Muscle of arm (tissue), 1 donor: ENCODE measurements at regions not wholly inside any gene's neighbourhood (a gene's known extent, or its start where the extent isn't known, plus 50 kb on each side); places are given as distances from the start of the nearest gene placed in this dataset.

ENCODE experiments used
- DNase-seq: peaks from one replicate; pipeline ENCODE4 v3.0.0-alpha.2; 2013

DNA sequence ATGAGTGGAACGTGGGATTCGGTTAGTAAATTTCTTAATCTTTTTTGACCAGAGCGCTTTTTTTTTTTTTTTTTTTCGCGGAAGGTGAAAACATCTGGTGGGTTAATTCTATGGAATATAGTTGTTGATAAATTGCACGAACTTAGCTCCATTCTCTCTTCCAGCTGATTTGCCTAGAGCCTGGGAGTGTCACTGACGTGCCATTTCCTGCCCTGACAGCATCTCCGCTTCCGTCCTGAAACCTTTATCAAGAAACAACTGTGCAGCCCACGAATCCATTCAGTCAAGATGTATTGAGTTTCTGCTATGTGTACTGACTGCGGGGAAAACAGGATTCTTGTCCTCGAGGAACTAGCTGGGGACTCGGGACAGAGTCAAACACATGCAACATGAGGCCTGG lies 59.5 kb upstream of the TGM3 start:
- DNase-seq: no peak

DNA sequence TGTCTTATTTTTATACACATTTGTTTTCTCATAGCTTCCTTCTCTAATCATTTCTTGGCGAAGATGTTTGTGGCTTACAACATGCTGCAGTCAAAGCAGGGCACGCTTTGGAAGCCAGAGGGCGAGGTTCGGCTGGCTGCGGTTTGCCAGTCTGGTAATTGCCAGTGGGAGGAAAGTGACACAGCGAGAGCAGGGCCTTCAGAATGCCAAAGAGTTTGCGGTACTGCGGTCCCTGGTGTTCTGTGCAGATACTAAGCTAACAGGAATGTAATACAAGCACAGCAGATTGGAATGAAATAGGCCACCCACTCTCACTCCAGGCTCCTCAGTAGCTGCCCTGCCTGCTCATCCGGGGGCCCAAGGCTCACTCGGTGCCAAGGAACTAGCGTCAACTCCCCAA lies 58.7 kb upstream of the TGM3 start:
- no peak for DNase-seq

DNA sequence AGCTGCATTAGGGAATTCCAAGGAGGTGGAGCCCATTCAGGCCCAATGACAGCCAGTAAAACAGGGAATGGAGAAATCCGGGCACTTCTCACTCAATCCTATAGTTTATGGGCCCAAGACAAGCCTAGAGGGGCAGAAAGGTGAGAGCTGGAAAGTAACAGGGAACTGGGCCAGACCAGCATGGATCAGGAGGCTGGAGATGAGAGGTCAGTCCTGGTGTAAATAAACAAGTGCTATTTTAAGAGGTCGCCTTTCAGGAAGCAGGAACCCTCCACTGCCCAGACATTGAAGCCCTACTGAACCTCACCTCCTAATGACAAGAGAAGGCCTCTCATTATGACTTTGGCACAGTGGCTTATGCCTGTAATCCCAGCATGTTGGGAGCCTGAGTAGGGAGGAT lies 57.2 kb upstream of the TGM3 start:
- DNase-seq: no peak

DNA sequence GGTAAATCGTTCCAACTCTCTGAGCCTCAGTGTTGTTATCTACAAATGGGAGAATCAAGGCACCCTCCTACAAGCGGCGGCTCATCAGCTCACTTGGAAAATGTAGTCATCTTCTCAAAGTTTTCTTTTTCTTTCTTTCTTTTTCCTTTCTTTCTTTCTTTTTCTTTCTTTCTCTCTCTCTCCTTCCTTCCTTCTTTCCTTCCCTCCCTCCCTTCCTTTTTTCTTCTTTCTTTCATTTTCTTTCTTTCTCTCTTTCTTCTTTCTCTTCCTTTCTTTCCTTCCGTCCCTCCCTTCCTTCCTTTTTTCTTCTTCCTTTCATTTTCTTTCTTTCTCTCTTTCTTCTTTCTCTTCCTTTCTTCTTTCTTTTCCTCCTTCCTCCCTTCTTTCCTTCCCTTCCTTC lies 55.0 kb upstream of the TGM3 start:
- DNase-seq: no peak

DNA sequence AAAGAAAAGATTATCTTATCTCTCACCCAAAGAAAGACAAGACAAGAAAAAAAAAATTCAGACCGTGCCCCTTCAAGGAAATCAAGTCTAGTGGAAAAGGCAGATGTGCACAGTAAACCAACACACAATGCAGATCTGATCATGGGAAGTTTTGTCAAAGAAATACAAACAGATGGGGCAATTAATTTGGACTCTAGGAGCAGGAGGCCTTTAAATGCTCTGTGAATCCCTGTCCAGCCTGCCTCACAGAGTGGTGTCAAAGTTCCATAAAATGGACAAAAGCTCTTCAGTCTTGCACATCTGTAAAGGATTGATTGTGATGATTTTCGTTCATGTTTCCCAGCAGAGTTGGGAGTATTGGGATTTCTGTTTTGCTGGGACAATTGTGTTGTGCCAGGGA lies 53.1 kb upstream of the TGM3 start:
- no peak for DNase-seq

DNA sequence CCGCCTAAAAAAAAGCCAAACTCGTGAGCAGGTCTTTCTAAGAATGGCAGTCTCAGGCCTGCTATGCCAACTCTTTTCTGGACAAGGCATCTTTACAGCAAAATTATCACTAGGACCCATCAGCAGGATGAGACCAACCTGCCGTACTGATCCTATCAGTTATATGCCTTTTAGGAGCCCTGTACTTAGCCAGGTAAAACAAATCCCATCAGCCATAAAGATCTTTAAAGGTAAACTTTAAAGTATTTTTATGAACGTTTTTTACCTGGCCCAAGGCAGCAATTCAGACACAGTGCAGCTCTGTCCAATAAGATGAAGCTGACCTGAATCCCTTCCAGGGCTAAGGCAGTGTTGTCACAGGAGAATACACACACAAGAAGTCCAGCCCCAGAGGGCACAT lies 51.3 kb upstream of the TGM3 start:
- no peak for DNase-seq

DNA sequence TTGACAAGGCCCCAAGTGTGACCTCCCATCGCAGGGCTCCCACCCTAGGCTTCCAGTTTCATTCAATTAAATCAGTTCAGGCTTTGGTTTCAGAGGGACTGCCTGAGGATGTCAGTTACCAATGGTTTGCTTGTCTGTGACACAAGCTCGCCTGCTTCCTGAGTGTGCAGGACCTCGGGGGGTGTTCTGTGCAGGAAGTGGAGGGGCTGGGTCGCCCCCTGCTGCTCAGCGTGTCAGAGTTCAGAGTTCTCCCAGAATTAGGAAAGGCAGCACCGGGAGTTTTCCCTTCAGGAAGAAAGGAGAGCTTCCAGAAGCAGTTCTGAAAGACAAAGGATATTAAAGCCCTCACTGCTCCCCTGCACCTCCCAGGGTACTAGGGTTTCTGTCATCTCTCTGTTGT lies 50.8 kb upstream of the TGM3 start:
- no peak for DNase-seq

DNA sequence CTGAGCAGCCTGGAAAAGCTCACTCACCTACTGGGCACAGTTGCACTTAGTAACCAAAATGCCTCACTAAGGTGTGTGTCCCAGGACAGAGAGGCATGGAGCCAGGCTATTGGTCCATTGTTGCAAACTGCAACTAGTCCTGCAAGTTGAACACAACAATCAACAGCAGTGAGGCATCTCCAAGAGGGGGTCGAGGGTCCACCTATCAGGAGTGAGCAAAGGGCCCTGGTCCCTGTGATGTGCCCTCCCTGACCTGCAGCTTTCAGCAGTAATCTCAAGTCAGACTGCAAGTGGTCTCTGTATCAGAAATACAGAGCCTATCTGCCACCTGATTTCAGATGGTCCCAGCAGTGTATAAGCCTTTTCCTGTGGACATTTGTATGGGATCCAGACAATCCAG lies 50.2 kb upstream of the TGM3 start:
- DNase-seq: no peak
